Stimulated activated CD4-positive, alpha-beta T cell treated with anti-CD3 and anti-CD28 coated beads, Interleukin-4, amount 100 ng/mL, for 48 hours (primary cell): ENCODE measurements at regions not wholly inside any gene's neighbourhood (a gene's known extent, or its start where the extent isn't known, plus 50 kb on each side); places are given as distances from the start of the nearest gene placed in this dataset.

Source experiments
- DNase-seq, 2 donors: peaks; one replicate each; pipeline ENCODE4 v3.0.0-alpha.2; 2020; ENCODE audit warnings: low read depth in 2 of 2

GRCh38 chr13:71087006-71087405 is 780.0 kb downstream of the DACH1 start:
- DNase-seq: no peak

GRCh38 chr13:71082631-71083030 is 784.4 kb downstream of the DACH1 start:
- DNase-seq: no peak

- no peak for DNase-seq
These were observed 787.4 kb downstream of the DACH1 start for GRCh38 chr13:71079638-71080037.

- no peak for DNase-seq
These were observed 799.0 kb downstream of the DACH1 start for GRCh38 chr13:71068041-71068440.

- DNase-seq: no peak
These were observed 799.7 kb downstream of the DACH1 start for GRCh38 chr13:71067165-71067815.

- no peak for DNase-seq
These were observed 810.4 kb downstream of the DACH1 start for GRCh38 chr13:71056581-71056980.

- no peak for DNase-seq
These were observed 811.4 kb downstream of the DACH1 start for GRCh38 chr13:71055644-71056043.

- no peak for DNase-seq
These were observed 812.0 kb downstream of the DACH1 start for GRCh38 chr13:71055047-71055446.

GRCh38 chr13:71054358-71054757 is 812.6 kb downstream of the DACH1 start:
- no peak for DNase-seq

GRCh38 chr13:71051573-71051972 is 815.4 kb downstream of the DACH1 start:
- DNase-seq: no peak

- DNase-seq: no peak
These were observed 820.5 kb downstream of the DACH1 start for GRCh38 chr13:71046360-71047079.

GRCh38 chr13:71045101-71045500 is 821.9 kb downstream of the DACH1 start:
- no peak for DNase-seq

GRCh38 chr13:71039440-71039839 is 827.6 kb downstream of the DACH1 start:
- DNase-seq: no peak

- no peak for DNase-seq
These were observed 833.0 kb downstream of the DACH1 start for GRCh38 chr13:71034018-71034417.

- no peak for DNase-seq
These were observed 834.0 kb downstream of the DACH1 start for GRCh38 chr13:71033026-71033425.

- no peak for DNase-seq
These were observed 836.2 kb downstream of the DACH1 start for GRCh38 chr13:71030784-71031183.

- DNase-seq: no peak
These were observed 838.1 kb downstream of the DACH1 start for GRCh38 chr13:71028884-71029283.

- DNase-seq: no peak
These were observed 845.1 kb downstream of the DACH1 start for GRCh38 chr13:71021825-71022422.

- no peak for DNase-seq
These were observed 848.0 kb downstream of the DACH1 start for GRCh38 chr13:71018995-71019394.

GRCh38 chr13:71018544-71018943 is 848.5 kb downstream of the DACH1 start:
- no peak for DNase-seq

GRCh38 chr13:71017607-71018006 is 849.4 kb downstream of the DACH1 start:
- DNase-seq: no peak

- no peak for DNase-seq
These were observed 851.5 kb downstream of the DACH1 start for GRCh38 chr13:71015516-71015915.

- no peak for DNase-seq
These were observed 852.0 kb downstream of the DACH1 start for GRCh38 chr13:71015021-71015420.
